GM06990 (cell line): ENCODE measurements at regions not wholly inside any gene's neighbourhood (a gene's known extent, or its start where the extent isn't known, plus 50 kb on each side); places are given as distances from the start of the nearest gene placed in this dataset.

Experiments
- DNase-seq: peaks from one replicate; pipeline ENCODE4 v3.0.0-alpha.2; 2011; ENCODE audit not compliant: insufficient read length; ENCODE audit errors: extremely low read depth
- H3K27me3 ChIP-seq: replicated peaks from 2 replicates; pipeline ENCODE4 v1.6.0; 2011; ENCODE audit warnings: low read length; ENCODE audit not compliant: control insufficient read depth, insufficient read depth
- H3K36me3 ChIP-seq: 2 replicates; pipeline ENCODE4 v1.5.1; 2011; ENCODE audit warnings: low read length; ENCODE audit not compliant: control insufficient read depth, insufficient read depth
- H3K4me3 ChIP-seq: replicated peaks from 2 replicates; pipeline ENCODE4 v1.5.1; 2011; ENCODE audit warnings: low read depth, mild to moderate bottlenecking, control low read depth, low read length
- TF ChIP-seq, protein P1 (sequence below): IDR thresholded peaks from 2 replicates; pipeline ENCODE4 v1.5.1; 2011; ENCODE audit warnings: low read length, control low read depth, mild to moderate bottlenecking, inconsistent platforms; ENCODE audit not compliant: insufficient read depth, poor library complexity, severe bottlenecking

DNA sequence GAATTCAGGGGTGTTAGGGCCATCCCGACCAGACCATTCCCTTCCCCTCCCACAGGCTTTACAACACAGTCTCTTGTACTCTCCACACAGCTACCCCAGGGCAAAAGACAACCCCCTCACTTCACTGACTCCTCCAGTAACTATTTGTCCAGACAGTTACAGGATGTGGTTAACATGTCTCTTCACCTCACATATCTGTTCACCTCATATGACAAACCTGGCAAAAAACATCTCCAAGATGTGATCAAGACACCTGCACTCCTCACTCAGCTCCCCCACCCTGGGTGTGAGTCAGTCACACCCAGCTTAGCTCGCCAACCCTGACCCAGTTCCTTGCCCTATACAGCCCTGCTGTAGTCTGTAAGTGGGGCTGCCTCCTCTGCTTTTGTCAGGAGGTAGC is 490.5 kb upstream of the CHRM3 start:
- Histone ChIP-seq H3K4me3 (no peak overlapping the region), H3K36me3 (no peaks in the 10 kb centered on the region), H3K27me3 (no peaks in the 10 kb centered on the region)
- TF ChIP-seq, protein P1, sequence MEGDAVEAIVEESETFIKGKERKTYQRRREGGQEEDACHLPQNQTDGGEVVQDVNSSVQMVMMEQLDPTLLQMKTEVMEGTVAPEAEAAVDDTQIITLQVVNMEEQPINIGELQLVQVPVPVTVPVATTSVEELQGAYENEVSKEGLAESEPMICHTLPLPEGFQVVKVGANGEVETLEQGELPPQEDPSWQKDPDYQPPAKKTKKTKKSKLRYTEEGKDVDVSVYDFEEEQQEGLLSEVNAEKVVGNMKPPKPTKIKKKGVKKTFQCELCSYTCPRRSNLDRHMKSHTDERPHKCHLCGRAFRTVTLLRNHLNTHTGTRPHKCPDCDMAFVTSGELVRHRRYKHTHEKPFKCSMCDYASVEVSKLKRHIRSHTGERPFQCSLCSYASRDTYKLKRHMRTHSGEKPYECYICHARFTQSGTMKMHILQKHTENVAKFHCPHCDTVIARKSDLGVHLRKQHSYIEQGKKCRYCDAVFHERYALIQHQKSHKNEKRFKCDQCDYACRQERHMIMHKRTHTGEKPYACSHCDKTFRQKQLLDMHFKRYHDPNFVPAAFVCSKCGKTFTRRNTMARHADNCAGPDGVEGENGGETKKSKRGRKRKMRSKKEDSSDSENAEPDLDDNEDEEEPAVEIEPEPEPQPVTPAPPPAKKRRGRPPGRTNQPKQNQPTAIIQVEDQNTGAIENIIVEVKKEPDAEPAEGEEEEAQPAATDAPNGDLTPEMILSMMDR = no peak
- no peak for DNase-seq

DNA sequence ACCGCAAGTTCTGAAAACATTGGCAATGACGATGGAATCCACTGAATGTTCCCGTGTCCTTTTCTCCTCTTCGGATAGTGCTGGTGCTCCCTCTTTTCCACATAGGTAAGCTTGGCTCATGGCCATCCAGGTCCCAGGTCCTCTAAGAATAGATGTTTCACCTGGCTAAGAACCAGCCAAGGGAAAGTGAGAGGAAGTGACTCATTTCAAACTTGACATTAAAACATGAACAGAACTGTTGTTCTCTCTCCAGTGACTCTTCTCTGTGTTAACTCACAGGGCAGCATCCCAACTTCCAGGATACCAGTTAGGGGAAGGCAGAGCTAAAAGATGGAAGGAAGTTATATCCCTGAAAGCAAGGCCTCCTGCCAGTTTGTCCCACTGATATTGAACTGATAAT is 493.8 kb upstream of the CHRM3 start:
- TF ChIP-seq, protein P1 = no peak
- no peaks in the 10 kb centered on the region for H3K27me3 ChIP-seq
- H3K4me3 ChIP-seq = no peak overlapping the region
- no peaks in the 10 kb centered on the region for H3K36me3 ChIP-seq
- no peak for DNase-seq

DNA sequence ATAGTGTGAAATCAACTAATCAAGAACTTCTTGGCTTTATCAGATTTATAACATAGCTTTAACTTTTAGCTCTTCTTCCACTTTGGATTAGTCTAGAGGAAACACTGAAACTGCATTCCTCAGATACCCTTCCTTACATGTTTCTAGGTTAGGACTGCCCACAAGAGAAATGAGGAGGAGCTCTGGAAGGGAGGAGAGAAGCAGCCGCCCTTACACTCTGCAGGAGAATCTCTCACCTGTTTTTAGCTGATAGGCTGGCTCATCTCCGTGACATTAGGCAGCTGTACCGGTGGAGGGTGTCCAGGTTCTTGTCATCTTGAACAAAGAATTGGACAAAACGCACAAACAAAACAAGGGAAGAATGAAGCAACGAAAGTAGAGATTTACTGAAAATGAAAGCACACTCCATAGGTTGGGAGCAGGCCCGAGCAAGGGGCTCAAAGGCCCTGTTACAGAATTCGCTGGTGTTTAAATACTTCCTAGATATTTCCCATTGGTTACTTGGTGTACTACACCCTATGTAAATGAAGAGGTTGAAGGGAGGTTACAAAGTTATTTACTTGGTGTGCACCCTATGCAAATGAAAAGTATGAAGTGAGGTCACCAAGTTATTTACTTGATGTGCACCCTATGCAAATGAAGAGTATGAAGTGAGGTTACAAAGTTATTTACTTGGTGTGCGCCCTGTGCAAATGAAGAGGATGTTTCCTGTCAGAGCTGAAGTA is 524.9 kb upstream of the CHRM3 start:
- DNase-seq = no peak
- Histone ChIP-seq H3K27me3 (no peaks in the 10 kb centered on the region), H3K36me3 (no peaks in the 10 kb centered on the region), H3K4me3 (no peak overlapping the region)
- TF ChIP-seq, protein P1 = no peak

DNA sequence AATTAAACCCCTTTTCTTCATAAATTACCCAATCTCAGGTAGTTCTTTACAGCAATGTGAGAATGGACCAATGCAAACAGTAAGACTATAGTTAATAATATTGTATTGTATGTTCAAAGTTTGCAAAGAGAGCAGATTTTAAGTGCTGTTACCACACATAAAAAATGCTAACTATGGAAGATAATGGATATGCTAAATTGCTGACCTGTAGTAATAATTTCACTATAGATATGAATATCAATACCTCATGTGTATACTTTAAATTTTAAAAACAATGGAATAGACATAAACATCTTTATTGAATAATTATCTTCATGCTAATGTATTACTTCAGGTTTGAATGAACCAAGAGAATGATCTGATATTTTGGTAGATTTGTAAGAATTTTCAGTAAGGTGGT is 552.4 kb upstream of the CHRM3 start:
- Histone ChIP-seq H3K36me3 (no peaks in the 10 kb centered on the region), H3K27me3 (no peaks in the 10 kb centered on the region), H3K4me3 (no peak overlapping the region)
- DNase-seq = no peak
- TF ChIP-seq, protein P1 = no peak

DNA sequence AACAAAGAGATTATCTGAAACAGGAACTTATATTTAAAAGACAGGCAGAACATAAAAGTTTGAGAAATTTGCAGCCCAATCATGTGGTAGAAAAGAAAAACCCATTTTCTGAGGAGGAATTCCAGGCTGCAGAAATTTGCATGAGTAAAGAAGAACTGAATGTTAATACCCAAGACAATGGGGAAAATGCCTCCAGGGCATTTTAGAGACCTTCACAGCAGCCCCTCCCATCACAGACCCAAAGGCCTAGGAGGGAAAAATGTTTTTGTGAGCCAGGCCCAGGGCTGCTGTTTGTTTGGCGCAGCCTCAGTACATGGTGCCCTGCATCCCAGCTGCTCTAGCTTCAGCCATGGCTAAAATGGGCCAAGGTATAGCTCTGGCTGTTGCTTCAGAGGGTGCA is 554.3 kb upstream of the CHRM3 start:
- TF ChIP-seq, protein P1 = no peak
- Histone ChIP-seq H3K27me3 (no peaks in the 10 kb centered on the region), H3K4me3 (no peak overlapping the region), H3K36me3 (no peaks in the 10 kb centered on the region)
- DNase-seq = no peak
